Panc1 (cell line): ENCODE measurements at regions not wholly inside any gene's neighbourhood (a gene's known extent, or its start where the extent isn't known, plus 50 kb on each side); places are given as distances from the start of the nearest gene placed in this dataset.

ENCODE experiments used
- ATAC-seq: fragments of 200-7000 bp; cut with Tn5 transposase; 2 replicates; pipeline ENCODE4 v1.9.1; 2020; ENCODE audit warnings: mild to moderate bottlenecking, moderate library complexity
- BruUV-seq: library from RNA; stranded (reverse); fragments of 400-500 nt; replicated peaks from 2 replicates; lab custom pipeline; 2021; lab: Mats Ljungman, UMichigan
- CTCF ChIA-PET: fragments of 300-600 bp; sonication (Branson Sonifier 250); formaldehyde crosslinking; loops from one replicate; lab custom pipeline; 2022; ENCODE audit warnings: antibody characterized with exemption; lab: Charles Lee
- POLR2A ChIA-PET: fragments of 300-600 bp; sonication (Branson Sonifier 250); formaldehyde crosslinking; loops from one replicate; lab custom pipeline; 2022; ENCODE audit warnings: antibody characterized with exemption; lab: Charles Lee
- DNase-seq: peaks from one replicate; pipeline ENCODE4 v3.0.0-alpha.2; 2010; ENCODE audit warnings: low read depth, low spot score
- H3K27ac ChIP-seq: 2 replicates; pipeline ENCODE4 v1.5.1; 2011; ENCODE audit warnings: mild to moderate bottlenecking, low read length, inconsistent platforms
- H3K27me3 ChIP-seq: fragments of 200-500 bp; sonication (Bioruptor generic); 2 replicates; pipeline ENCODE4 v1.6.0; 2014; ENCODE audit warnings: low read length, inconsistent platforms; ENCODE audit not compliant: control insufficient read depth, insufficient read depth
- H3K36me3 ChIP-seq: fragments of 200-500 bp; sonication (Bioruptor generic); 2 replicates; pipeline ENCODE4 v1.5.1; 2014; ENCODE audit warnings: inconsistent platforms, mild to moderate bottlenecking, low read length, moderate library complexity; ENCODE audit not compliant: control insufficient read depth, insufficient read depth
- H3K4me1 ChIP-seq: 2 replicates; pipeline ENCODE4 v1.5.1; 2011; ENCODE audit warnings: inconsistent platforms, mild to moderate bottlenecking, low read length, moderate library complexity; ENCODE audit not compliant: control insufficient read depth, insufficient read depth
- H3K4me3 ChIP-seq, 2 experiments: 2 replicates each; pipeline ENCODE4 v1.5.1; 2011 to 2012; ENCODE audit warnings: low read depth in 2 of 2, low read length in 2 of 2, mild to moderate bottlenecking in 2 of 2, inconsistent platforms in 1 of 2, moderate library complexity in 1 of 2
- H3K9me3 ChIP-seq: fragments of 200-500 bp; sonication (Bioruptor generic); 2 replicates; pipeline ENCODE4 v1.5.1; 2014; ENCODE audit warnings: low read depth, mild to moderate bottlenecking, inconsistent platforms, low read length, moderate library complexity; ENCODE audit not compliant: control insufficient read depth, insufficient read depth
- CTCF ChIP-seq: fragments of 450-650 bp; IDR thresholded peaks from 2 replicates; pipeline ENCODE4 v1.5.1; 2017; ENCODE audit warnings: mild to moderate bottlenecking
- POLR2AphosphoS5 ChIP-seq: IDR thresholded peaks from 2 replicates; pipeline ENCODE4 v1.6.1; 2012; ENCODE audit warnings: mild to moderate bottlenecking, low read depth, low read length, moderate library complexity
- REST ChIP-seq, 2 experiments: IDR thresholded peaks; 2 replicates each; pipeline ENCODE4 v1.6.1; 2011 to 2012; ENCODE audit warnings: low read depth in 2 of 2, control low read depth in 1 of 2, low read length in 1 of 2, mild to moderate bottlenecking in 1 of 2, moderate library complexity in 1 of 2; ENCODE audit not compliant: insufficient read depth in 1 of 2
- SIN3A ChIP-seq: IDR thresholded peaks from 2 replicates; pipeline ENCODE4 v1.6.1; 2012; ENCODE audit warnings: low read depth, mild to moderate bottlenecking, low read length, moderate library complexity, borderline replicate concordance; ENCODE audit not compliant: insufficient read depth
- TCF7L2 ChIP-seq: IDR thresholded peaks from 2 replicates; pipeline ENCODE4 v1.6.1; 2011; ENCODE audit warnings: mild to moderate bottlenecking, low read depth, low read length, inconsistent platforms
- in situ Hi-C: cut with HindIII; loops from 2 replicates; pipeline ENCODE4 v1.10.0; 2016; ENCODE audit warnings: low sequenced_read_pairs, low pct_unique_long_range_greater_than_20kb
- intact Hi-C: fragments of 100-400 bp; cut with micrococcal nuclease; formaldehyde crosslinking; loops from one replicate; pipeline ENCODE4 v1.10.0; 2022; ENCODE audit not compliant: unreplicated experiment

- ATAC-seq (no peak), DNase-seq (no peak)
- TF ChIP-seq SIN3A: no peak
- no peak for TF ChIP-seq REST (IDR thresholded peaks at IDR 0.05; ENCODE audit: insufficient read depth in 1 of 2, low read depth in 2 of 2, low read length in 1 of 2)
- TF ChIP-seq TCF7L2: no peak
- TF ChIP-seq CTCF: no peak
- no peak for TF ChIP-seq POLR2AphosphoS5
- Histone ChIP-seq H3K36me3 (no peaks in the 10 kb centered on the region), H3K27ac (no peak overlapping the region), H3K4me3 (no peak overlapping the region), H3K9me3 (no peaks in the 10 kb centered on the region), H3K27me3 (no peaks in the 10 kb centered on the region), H3K4me1 (no peaks in the 10 kb centered on the region)
- no TSS peak for BruUV-seq
- POLR2A ChIA-PET: no interaction called here
- CTCF ChIA-PET: no interaction called here
- intact Hi-C loops (no loop called here), in situ Hi-C loops (no loop called here)
Measured at GRCh38 chr6:65989676-65990075, 282.6 kb upstream of the EYS start.

GRCh38 chr6:65988006-65988405, 281.0 kb upstream of the EYS start:
- Histone ChIP-seq H3K36me3 (no peaks in the 10 kb centered on the region), H3K27ac (no peak overlapping the region), H3K9me3 (no peaks in the 10 kb centered on the region), H3K27me3 (no peaks in the 10 kb centered on the region), H3K4me1 (no peaks in the 10 kb centered on the region), H3K4me3 (no peak overlapping the region)
- no peak for DNase-seq
- in situ Hi-C loops (no loop called here), intact Hi-C loops (no loop called here)
- POLR2A ChIA-PET: no interaction called here
- no peak for ATAC-seq
- CTCF ChIA-PET: no interaction called here
- no peak for TF ChIP-seq CTCF
- no peak for TF ChIP-seq TCF7L2
- no TSS peak for BruUV-seq

- no peak for ATAC-seq
- no TSS peak for BruUV-seq
- ChIA-PET CTCF (no interaction called here), POLR2A (no interaction called here)
- no peak for DNase-seq
- H3K4me1 ChIP-seq: no peaks in the 10 kb centered on the region
- in situ Hi-C loops (no loop called here), intact Hi-C loops (no loop called here)
- TF ChIP-seq POLR2AphosphoS5 (no peak), CTCF (no peak), SIN3A (no peak), REST (IDR thresholded peaks at IDR 0.05; ENCODE audit: insufficient read depth in 1 of 2, low read depth in 2 of 2, low read length in 1 of 2) (no peak), TCF7L2 (no peak)
- H3K27ac ChIP-seq: no peak overlapping the region
- H3K9me3 ChIP-seq: no peaks in the 10 kb centered on the region
- no peak overlapping the region for H3K4me3 ChIP-seq
- H3K27me3 ChIP-seq: no peaks in the 10 kb centered on the region
- no peaks in the 10 kb centered on the region for H3K36me3 ChIP-seq
Measured at GRCh38 chr6:65984089-65984488, 277.1 kb upstream of the EYS start.
